ENCODE measurements at regions not wholly inside any gene's neighbourhood (a gene's known extent, or its start where the extent isn't known, plus 50 kb on each side); places are given as distances from the start of the nearest gene placed in this dataset.

GRCh38 chr6:84379142-84379541, 151.7 kb upstream of the CEP162 start (continued):
- no peak for TF ChIP-seq ZNF114 (CRISPR knock-in tag; IDR thresholded peaks at IDR 0.05)
- TF ChIP-seq EZH2phosphoT487 (IDR thresholded peaks at IDR 0.05; ENCODE audit: unreplicated experiment) = no peak
- TF ChIP-seq JUNB (IDR thresholded peaks at IDR 0.05; ENCODE audit: unreplicated experiment) = no peak
- no peak for TF ChIP-seq ETS1 (IDR thresholded peaks at IDR 0.05)
- TF ChIP-seq CTCF (conservative IDR thresholded peaks at IDR 0.05; ENCODE audit: low read depth in 2 of 2) = no peak
- TF ChIP-seq ZNF331 (CRISPR knock-in tag; IDR thresholded peaks at IDR 0.05; ENCODE audit: low read depth) = no peak

DNA sequence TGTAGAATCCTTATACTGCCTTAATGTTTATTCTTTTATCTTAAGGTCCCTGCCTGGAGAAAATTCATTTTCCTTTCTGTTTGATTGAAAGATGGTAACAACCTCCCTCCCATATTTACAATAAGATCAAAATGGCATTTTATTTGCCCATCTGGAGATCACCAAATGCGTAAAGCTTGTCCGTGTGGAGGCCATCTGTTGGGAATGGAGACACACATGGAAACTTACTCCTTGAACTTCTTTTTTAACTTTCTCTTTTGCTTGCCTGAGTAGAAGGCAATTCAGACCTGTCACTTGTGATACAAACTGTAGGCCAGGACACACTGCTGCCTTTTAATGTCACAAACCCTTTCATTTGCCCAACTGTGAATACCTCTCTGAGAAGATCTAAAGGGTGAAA, 144.8 kb upstream of the CEP162 start:
- Mint-ChIP-seq H3K27me3 (ENCODE audit: insufficient read depth, low read depth, poor library complexity) (peaks cover 4% of the 10 kb centered on the region), H3K27ac (no peak overlapping the region), H3K4me1 (no peaks in the 10 kb centered on the region), H3K9me3 (no peaks in the 10 kb centered on the region), H3K36me3 (ENCODE audit: low read depth) (no peaks in the 10 kb centered on the region), H3K4me3 (no peak overlapping the region)
- no peaks in the 10 kb centered on the region for H4K20me1 ChIP-seq (replicated peaks; ENCODE audit: insufficient read depth)
- TF ChIP-seq STAT1 (IDR thresholded peaks at IDR 0.05; ENCODE audit: unreplicated experiment) (no peak), ZNF331 (CRISPR knock-in tag; IDR thresholded peaks at IDR 0.05; ENCODE audit: low read depth) (no peak), ZNF114 (CRISPR knock-in tag; IDR thresholded peaks at IDR 0.05) (no peak), EZH2 (IDR thresholded peaks at IDR 0.05; ENCODE audit: low read depth, unreplicated experiment) (no peak), NANOG (IDR thresholded peaks at IDR 0.05; ENCODE audit: borderline replicate concordance) (no peak), CREB1 (CRISPR knock-in tag; IDR thresholded peaks at IDR 0.05; ENCODE audit: low read depth) (no peak), EZH2phosphoT487 (IDR thresholded peaks at IDR 0.05; ENCODE audit: unreplicated experiment) (no peak)
- TF ChIP-seq, protein P1, sequence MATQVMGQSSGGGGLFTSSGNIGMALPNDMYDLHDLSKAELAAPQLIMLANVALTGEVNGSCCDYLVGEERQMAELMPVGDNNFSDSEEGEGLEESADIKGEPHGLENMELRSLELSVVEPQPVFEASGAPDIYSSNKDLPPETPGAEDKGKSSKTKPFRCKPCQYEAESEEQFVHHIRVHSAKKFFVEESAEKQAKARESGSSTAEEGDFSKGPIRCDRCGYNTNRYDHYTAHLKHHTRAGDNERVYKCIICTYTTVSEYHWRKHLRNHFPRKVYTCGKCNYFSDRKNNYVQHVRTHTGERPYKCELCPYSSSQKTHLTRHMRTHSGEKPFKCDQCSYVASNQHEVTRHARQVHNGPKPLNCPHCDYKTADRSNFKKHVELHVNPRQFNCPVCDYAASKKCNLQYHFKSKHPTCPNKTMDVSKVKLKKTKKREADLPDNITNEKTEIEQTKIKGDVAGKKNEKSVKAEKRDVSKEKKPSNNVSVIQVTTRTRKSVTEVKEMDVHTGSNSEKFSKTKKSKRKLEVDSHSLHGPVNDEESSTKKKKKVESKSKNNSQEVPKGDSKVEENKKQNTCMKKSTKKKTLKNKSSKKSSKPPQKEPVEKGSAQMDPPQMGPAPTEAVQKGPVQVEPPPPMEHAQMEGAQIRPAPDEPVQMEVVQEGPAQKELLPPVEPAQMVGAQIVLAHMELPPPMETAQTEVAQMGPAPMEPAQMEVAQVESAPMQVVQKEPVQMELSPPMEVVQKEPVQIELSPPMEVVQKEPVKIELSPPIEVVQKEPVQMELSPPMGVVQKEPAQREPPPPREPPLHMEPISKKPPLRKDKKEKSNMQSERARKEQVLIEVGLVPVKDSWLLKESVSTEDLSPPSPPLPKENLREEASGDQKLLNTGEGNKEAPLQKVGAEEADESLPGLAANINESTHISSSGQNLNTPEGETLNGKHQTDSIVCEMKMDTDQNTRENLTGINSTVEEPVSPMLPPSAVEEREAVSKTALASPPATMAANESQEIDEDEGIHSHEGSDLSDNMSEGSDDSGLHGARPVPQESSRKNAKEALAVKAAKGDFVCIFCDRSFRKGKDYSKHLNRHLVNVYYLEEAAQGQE (IDR thresholded peaks at IDR 0.05; ENCODE audit: unreplicated experiment) = no peak
- no peak overlapping the region for H3K4me2 ChIP-seq
- H3K36me3 ChIP-seq (ENCODE audit: insufficient read depth) = no peaks in the 10 kb centered on the region
- no peak overlapping the region for H2AFZ ChIP-seq
- no peaks in the 10 kb centered on the region for H3K79me2 ChIP-seq (replicated peaks; ENCODE audit: insufficient read depth)
- H3K27ac ChIP-seq (ENCODE audit: low read depth) = no peak overlapping the region
- H3K4me1 ChIP-seq (ENCODE audit: insufficient read depth) = no peaks in the 10 kb centered on the region
- H3K9me2 ChIP-seq (ENCODE audit: insufficient read depth) = no peaks in the 10 kb centered on the region; the same call in 1 of the 2 replicates
- no peaks in the 10 kb centered on the region for H3K27me3 ChIP-seq (ENCODE audit: insufficient read depth)
- H3K4me3 ChIP-seq = no peak overlapping the region
- DNase-seq (ENCODE audit: low spot score) = no peak
- no peak for ATAC-seq
- no peaks in the 10 kb centered on the region for H3F3A ChIP-seq (replicated peaks; ENCODE audit: low read depth)
